SK-MEL-5 (cell line): ENCODE measurements at regions not wholly inside any gene's neighbourhood (a gene's known extent, or its start where the extent isn't known, plus 50 kb on each side); places are given as distances from the start of the nearest gene placed in this dataset.

ENCODE experiments used
- DNase-seq: peaks from one replicate; pipeline ENCODE4 v3.0.0-alpha.2; 2016; ENCODE audit warnings: low read depth, low spot score
- in situ Hi-C: cut with HindIII; loops from 2 replicates; pipeline ENCODE4 v1.10.0; 2016; ENCODE audit warnings: low sequenced_read_pairs, high pct_unique_total_duplicates, low pct_unique_long_range_greater_than_20kb

- DNase-seq, result no peak
- in situ Hi-C loops, result no loop called here
Measured at GRCh38 chr5:133721365-133721764, 109.0 kb upstream of the FSTL4 start.

GRCh38 chr5:133718457-133718856 lies 106.1 kb upstream of the FSTL4 start:
- in situ Hi-C loops, result no loop called here

GRCh38 chr5:133716532-133717183 lies 104.3 kb upstream of the FSTL4 start:
- in situ Hi-C loops, result no loop called here
- DNase-seq, result no peak

More at GRCh38 chr5:133718457-133718856, 106.1 kb upstream of the FSTL4 start:
- DNase-seq, result no peak

- in situ Hi-C loops, result no loop called here
- no peak for DNase-seq
Measured at GRCh38 chr5:133715616-133716015, 103.3 kb upstream of the FSTL4 start.

- DNase-seq, result no peak
- in situ Hi-C loops, result no loop called here
Measured at GRCh38 chr5:133715216-133715615, 102.9 kb upstream of the FSTL4 start.

- DNase-seq, result no peak
- in situ Hi-C loops, result no loop called here
Measured at GRCh38 chr5:133714161-133714915, 102.0 kb upstream of the FSTL4 start.

GRCh38 chr5:133713751-133714150 lies 101.4 kb upstream of the FSTL4 start:
- no peak for DNase-seq
- in situ Hi-C loops, result no loop called here

- no peak for DNase-seq
- in situ Hi-C loops, result no loop called here
Measured at GRCh38 chr5:133713209-133713608, 100.9 kb upstream of the FSTL4 start.

GRCh38 chr5:133712562-133712961 lies 100.2 kb upstream of the FSTL4 start:
- in situ Hi-C loops, result no loop called here
- no peak for DNase-seq

- DNase-seq, result no peak
- in situ Hi-C loops, result no loop called here
Measured at GRCh38 chr5:133709209-133709725, 96.9 kb upstream of the FSTL4 start.

GRCh38 chr5:133708331-133708850 lies 96.0 kb upstream of the FSTL4 start:
- in situ Hi-C loops, result no loop called here
- no peak for DNase-seq

GRCh38 chr5:133707629-133708028 lies 95.3 kb upstream of the FSTL4 start:
- no peak for DNase-seq
- in situ Hi-C loops, result no loop called here

GRCh38 chr5:133706506-133707430 lies 94.4 kb upstream of the FSTL4 start:
- in situ Hi-C loops, result no loop called here
- DNase-seq, result no peak

GRCh38 chr5:133705331-133705730 lies 93.0 kb upstream of the FSTL4 start:
- in situ Hi-C loops, result no loop called here
- no peak for DNase-seq

GRCh38 chr5:133704411-133704810 lies 92.1 kb upstream of the FSTL4 start:
- no peak for DNase-seq
- in situ Hi-C loops, result no loop called here

- in situ Hi-C loops, result no loop called here
Measured at GRCh38 chr5:133703935-133704334, 91.6 kb upstream of the FSTL4 start.

GRCh38 chr5:133702791-133703770 lies 90.7 kb upstream of the FSTL4 start:
- in situ Hi-C loops, result no loop called here
- DNase-seq, result no peak

More at GRCh38 chr5:133703935-133704334, 91.6 kb upstream of the FSTL4 start:
- no peak for DNase-seq
